ENCODE measurements at regions not wholly inside any gene's neighbourhood (a gene's known extent, or its start where the extent isn't known, plus 50 kb on each side); places are given as distances from the start of the nearest gene placed in this dataset.

GRCh38 chr3:25107918-25108617 is 320.0 kb upstream of the RARB start:
- TF ChIP-seq POLR2A (IDR thresholded peaks at IDR 0.05) (no peak), CTCF (IDR thresholded peaks at IDR 0.05) (no peak)
- WGBS, 2 donors: 72 to 76% methylated on average over 9 of the region's 9 CpGs
- H3K27me3 ChIP-seq: no peaks in the 10 kb centered on the region

GRCh38 chr3:25110642-25111041 is 317.4 kb upstream of the RARB start:
- no peak for ATAC-seq
- H3K27ac ChIP-seq: no peak overlapping the region
- H3K9me3 ChIP-seq: no peaks in the 10 kb centered on the region
- no peak overlapping the region for H3K4me3 ChIP-seq
- H3K4me1 ChIP-seq: no peaks in the 10 kb centered on the region
- no peaks in the 10 kb centered on the region for H3K27me3 ChIP-seq
- no peaks in the 10 kb centered on the region for H3K36me3 ChIP-seq (replicated peaks in 1 of 2; ENCODE audit: insufficient read depth in 1 of 2, low read depth in 2 of 2)
- intact Hi-C loops (cut with DNase I): no loop called here
- TF ChIP-seq POLR2A (IDR thresholded peaks at IDR 0.05) (no peak), CTCF (IDR thresholded peaks at IDR 0.05) (no peak)
- 69 to 71% methylated on average over 2 of the region's 2 CpGs for WGBS, 2 donors
- no peak for DNase-seq

More at GRCh38 chr3:25107918-25108617, 320.0 kb upstream of the RARB start:
- Histone ChIP-seq H3K4me1 (no peaks in the 10 kb centered on the region), H3K36me3 (replicated peaks in 1 of 2; ENCODE audit: insufficient read depth in 1 of 2, low read depth in 2 of 2) (no peaks in the 10 kb centered on the region), H3K4me3 (no peak overlapping the region), H3K9me3 (no peaks in the 10 kb centered on the region), H3K27ac (no peak overlapping the region)
- no peak for ATAC-seq
- intact Hi-C loops (cut with DNase I): no loop called here
- no peak for DNase-seq

GRCh38 chr3:25113891-25114290 is 314.2 kb upstream of the RARB start:
- WGBS, 2 donors: 52 to 60% methylated on average over 1 of the region's 1 CpG
- Histone ChIP-seq H3K27ac (no peak overlapping the region), H3K36me3 (replicated peaks in 1 of 2; ENCODE audit: insufficient read depth in 1 of 2, low read depth in 2 of 2) (no peaks in the 10 kb centered on the region), H3K4me3 (no peak overlapping the region), H3K4me1 (no peaks in the 10 kb centered on the region), H3K9me3 (no peaks in the 10 kb centered on the region), H3K27me3 (no peaks in the 10 kb centered on the region)
- intact Hi-C loops (cut with DNase I): no loop called here
- no peak for ATAC-seq
- TF ChIP-seq POLR2A (IDR thresholded peaks at IDR 0.05): no peak
- TF ChIP-seq CTCF (IDR thresholded peaks at IDR 0.05): no peak
- no peak for DNase-seq

- intact Hi-C loops (cut with DNase I): no loop called here
- DNase-seq (no peak), ATAC-seq (no peak)
- no peak overlapping the region for H3K27ac ChIP-seq
- H3K36me3 ChIP-seq (replicated peaks in 1 of 2; ENCODE audit: insufficient read depth in 1 of 2, low read depth in 2 of 2): no peaks in the 10 kb centered on the region
- TF ChIP-seq POLR2A (IDR thresholded peaks at IDR 0.05): no peak
- no peak for TF ChIP-seq CTCF (IDR thresholded peaks at IDR 0.05)
- H3K4me1 ChIP-seq: no peaks in the 10 kb centered on the region
- H3K9me3 ChIP-seq: no peaks in the 10 kb centered on the region
- no peak overlapping the region for H3K4me3 ChIP-seq
- H3K27me3 ChIP-seq: no peaks in the 10 kb centered on the region
- WGBS, 2 donors: 58 to 61% methylated on average over 2 of the region's 2 CpGs
Measured at GRCh38 chr3:25114532-25114931, 313.5 kb upstream of the RARB start.

- Histone ChIP-seq H3K4me1 (no peaks in the 10 kb centered on the region), H3K27ac (no peak overlapping the region), H3K4me3 (no peak overlapping the region), H3K36me3 (replicated peaks in 1 of 2; ENCODE audit: insufficient read depth in 1 of 2, low read depth in 2 of 2) (no peaks in the 10 kb centered on the region), H3K27me3 (no peaks in the 10 kb centered on the region), H3K9me3 (no peaks in the 10 kb centered on the region)
- intact Hi-C loops (cut with DNase I): no loop called here
- WGBS, 2 donors: 28 to 39% methylated on average over 4 of the region's 4 CpGs
- DNase-seq (no peak), ATAC-seq (no peak)
- TF ChIP-seq POLR2A (IDR thresholded peaks at IDR 0.05) (no peak), CTCF (IDR thresholded peaks at IDR 0.05) (no peak)
Measured at GRCh38 chr3:25117005-25117593, 311.0 kb upstream of the RARB start.
